Activated naive CD8-positive, alpha-beta T cell treated with anti-CD3 and anti-CD28 coated beads, Interleukin-2, amount 50 U/mL, for 24 hours (primary cell): ENCODE measurements at regions not wholly inside any gene's neighbourhood (a gene's known extent, or its start where the extent isn't known, plus 50 kb on each side); places are given as distances from the start of the nearest gene placed in this dataset.
"Not testable (repeated sequence)": the region's sequence is repeated elsewhere in the genome, so short reads cannot be mapped to it uniquely, and the experiment has no call there.

ENCODE experiments used
- ATAC-seq: fragments of 150-1000 bp; cut with Tn5 transposase; one replicate; pipeline ENCODE4 v1.10.0; 2021
- DNase-seq: peaks from one replicate; pipeline ENCODE4 v3.0.0; 2021
- H3K27ac Mint-ChIP-seq: one replicate; pipeline ENCODE4 v1.8.0; 2021; ENCODE audit warnings: mild to moderate bottlenecking, mixed read lengths
- H3K27me3 Mint-ChIP-seq: one replicate; pipeline ENCODE4 v1.8.0; 2021; ENCODE audit warnings: mixed read lengths
- H3K36me3 Mint-ChIP-seq: one replicate; pipeline ENCODE4 v1.8.0; 2021; ENCODE audit warnings: low read depth, mixed read lengths
- H3K4me1 Mint-ChIP-seq: one replicate; pipeline ENCODE4 v1.8.0; 2021; ENCODE audit warnings: mixed read lengths
- H3K4me3 Mint-ChIP-seq: one replicate; pipeline ENCODE4 v1.8.0; 2021; ENCODE audit warnings: mild to moderate bottlenecking, moderate library complexity, mixed read lengths
- H3K9me3 Mint-ChIP-seq: one replicate; pipeline ENCODE4 v1.8.0; 2021; ENCODE audit warnings: mixed read lengths

- no peak overlapping the region for H3K27ac Mint-ChIP-seq
- no peak overlapping the region for H3K4me3 Mint-ChIP-seq
- peaks cover 9% of the 10 kb centered on the region for H3K27me3 Mint-ChIP-seq
- H3K9me3 Mint-ChIP-seq = no peaks in the 10 kb centered on the region
- no peaks in the 10 kb centered on the region for H3K36me3 Mint-ChIP-seq
- no peaks in the 10 kb centered on the region for H3K4me1 Mint-ChIP-seq
- DNase-seq = no peak
- ATAC-seq = no peak
Observed at GRCh38 chr1:4219111-4219510, 319.0 kb upstream of the C1orf174 start.

- H3K27ac Mint-ChIP-seq = no peak overlapping the region
- H3K4me3 Mint-ChIP-seq = no peak overlapping the region
- no peaks in the 10 kb centered on the region for H3K9me3 Mint-ChIP-seq
- DNase-seq = no peak
- no peaks in the 10 kb centered on the region for H3K4me1 Mint-ChIP-seq
- no peaks in the 10 kb centered on the region for H3K36me3 Mint-ChIP-seq
- peaks cover 9% of the 10 kb centered on the region for H3K27me3 Mint-ChIP-seq
- no peak for ATAC-seq
Observed at GRCh38 chr1:4219826-4220225, 319.8 kb upstream of the C1orf174 start.

- H3K27ac Mint-ChIP-seq = no peak overlapping the region
- peaks cover 5% of the 10 kb centered on the region for H3K27me3 Mint-ChIP-seq
- no peaks in the 10 kb centered on the region for H3K4me1 Mint-ChIP-seq
- ATAC-seq (no peak), DNase-seq (no peak)
- no peak overlapping the region for H3K4me3 Mint-ChIP-seq
- H3K36me3 Mint-ChIP-seq = no peaks in the 10 kb centered on the region
- H3K9me3 Mint-ChIP-seq = no peaks in the 10 kb centered on the region
Observed at GRCh38 chr1:4220362-4220761, 320.3 kb upstream of the C1orf174 start.

GRCh38 chr1:4221107-4221506 is 321.0 kb upstream of the C1orf174 start:
- Mint-ChIP-seq H3K4me1 (no peaks in the 10 kb centered on the region), H3K9me3 (no peaks in the 10 kb centered on the region), H3K27me3 (peaks cover 5% of the 10 kb centered on the region), H3K36me3 (no peaks in the 10 kb centered on the region), H3K4me3 (no peak overlapping the region), H3K27ac (no peak overlapping the region)
- ATAC-seq (no peak), DNase-seq (no peak)

GRCh38 chr1:4224684-4225467 is 324.8 kb upstream of the C1orf174 start:
- no peak for ATAC-seq
- H3K27me3 Mint-ChIP-seq = no peaks in the 10 kb centered on the region
- no peak for DNase-seq
- H3K36me3 Mint-ChIP-seq = no peaks in the 10 kb centered on the region
- no peak overlapping the region for H3K4me3 Mint-ChIP-seq
- H3K27ac Mint-ChIP-seq = no peak overlapping the region
- H3K9me3 Mint-ChIP-seq = no peaks in the 10 kb centered on the region
- no peaks in the 10 kb centered on the region for H3K4me1 Mint-ChIP-seq

- Mint-ChIP-seq H3K36me3 (no peaks in the 10 kb centered on the region), H3K9me3 (no peaks in the 10 kb centered on the region), H3K4me1 (no peaks in the 10 kb centered on the region), H3K4me3 (no peak overlapping the region), H3K27ac (no peak overlapping the region), H3K27me3 (peaks cover 2% of the 10 kb centered on the region)
- DNase-seq (no peak), ATAC-seq (no peak)
Observed at GRCh38 chr1:4227986-4228385, 327.9 kb upstream of the C1orf174 start.

GRCh38 chr1:4253935-4254334 is 353.9 kb upstream of the C1orf174 start:
- H3K4me1 Mint-ChIP-seq = no peaks in the 10 kb centered on the region
- H3K27ac Mint-ChIP-seq = no peak overlapping the region
- H3K9me3 Mint-ChIP-seq = peaks cover 13% of the 10 kb centered on the region
- H3K36me3 Mint-ChIP-seq = peaks cover 2% of the 10 kb centered on the region
- no peak for DNase-seq
- ATAC-seq = no peak
- H3K4me3 Mint-ChIP-seq = no peak overlapping the region
- peaks cover 14% of the 10 kb centered on the region for H3K27me3 Mint-ChIP-seq

GRCh38 chr1:4256351-4256750 is 356.3 kb upstream of the C1orf174 start:
- peaks cover 9% of the 10 kb centered on the region for H3K27me3 Mint-ChIP-seq
- DNase-seq (no peak), ATAC-seq (no peak)
- H3K9me3 Mint-ChIP-seq = peaks cover 16% of the 10 kb centered on the region
- no peak overlapping the region for H3K4me3 Mint-ChIP-seq
- no peaks in the 10 kb centered on the region for H3K4me1 Mint-ChIP-seq
- peaks cover 2% of the 10 kb centered on the region for H3K36me3 Mint-ChIP-seq
- H3K27ac Mint-ChIP-seq = no peak overlapping the region

GRCh38 chr1:4258146-4258777 is 358.2 kb upstream of the C1orf174 start:
- not testable (repeated sequence) for DNase-seq, H3K4me1 Mint-ChIP-seq, H3K4me3 Mint-ChIP-seq, ATAC-seq, H3K27ac Mint-ChIP-seq, H3K27me3 Mint-ChIP-seq, H3K36me3 Mint-ChIP-seq
- peaks cover 16% of the 10 kb centered on the region for H3K9me3 Mint-ChIP-seq

- peaks cover 16% of the 10 kb centered on the region for H3K9me3 Mint-ChIP-seq
- no peak overlapping the region for H3K27ac Mint-ChIP-seq
Observed at GRCh38 chr1:4261327-4261726, 361.3 kb upstream of the C1orf174 start.

GRCh38 chr1:4262665-4263064 is 362.6 kb upstream of the C1orf174 start:
- Mint-ChIP-seq H3K4me1 (no peaks in the 10 kb centered on the region), H3K27ac (no peak overlapping the region), H3K9me3 (peaks cover 7% of the 10 kb centered on the region), H3K27me3 (peaks cover 13% of the 10 kb centered on the region), H3K36me3 (no peaks in the 10 kb centered on the region), H3K4me3 (no peak overlapping the region)
- ATAC-seq (no peak), DNase-seq (no peak)

More at GRCh38 chr1:4261327-4261726, 361.3 kb upstream of the C1orf174 start:
- peaks cover 15% of the 10 kb centered on the region for H3K27me3 Mint-ChIP-seq
- no peaks in the 10 kb centered on the region for H3K4me1 Mint-ChIP-seq
- peaks cover 2% of the 10 kb centered on the region for H3K36me3 Mint-ChIP-seq
- H3K4me3 Mint-ChIP-seq = no peak overlapping the region
- no peak for ATAC-seq
- no peak for DNase-seq

GRCh38 chr1:4263699-4264098 is 363.6 kb upstream of the C1orf174 start:
- Mint-ChIP-seq H3K4me1 (no peaks in the 10 kb centered on the region), H3K9me3 (peaks cover 3% of the 10 kb centered on the region), H3K27me3 (peaks cover 13% of the 10 kb centered on the region), H3K4me3 (no peak overlapping the region), H3K36me3 (no peaks in the 10 kb centered on the region), H3K27ac (no peak overlapping the region)
- DNase-seq (no peak), ATAC-seq (no peak)

- Mint-ChIP-seq H3K4me3 (no peak overlapping the region), H3K4me1 (no peaks in the 10 kb centered on the region), H3K27ac (no peak overlapping the region), H3K9me3 (peaks cover 2% of the 10 kb centered on the region), H3K27me3 (peaks cover 13% of the 10 kb centered on the region), H3K36me3 (no peaks in the 10 kb centered on the region)
- ATAC-seq (no peak), DNase-seq (no peak)
Observed at GRCh38 chr1:4265836-4266235, 365.8 kb upstream of the C1orf174 start.

- ATAC-seq (peak; percentile 20), DNase-seq (no peak)
- H3K4me3 Mint-ChIP-seq = no peak overlapping the region
- peaks cover 13% of the 10 kb centered on the region for H3K27me3 Mint-ChIP-seq
- no peak overlapping the region for H3K27ac Mint-ChIP-seq
- no peaks in the 10 kb centered on the region for H3K4me1 Mint-ChIP-seq
- H3K36me3 Mint-ChIP-seq = no peaks in the 10 kb centered on the region
- no peaks in the 10 kb centered on the region for H3K9me3 Mint-ChIP-seq
Observed at GRCh38 chr1:4267381-4268261, 367.5 kb upstream of the C1orf174 start.
